ENCODE measurements at regions not wholly inside any gene's neighbourhood (a gene's known extent, or its start where the extent isn't known, plus 50 kb on each side); places are given as distances from the start of the nearest gene placed in this dataset.

DNA sequence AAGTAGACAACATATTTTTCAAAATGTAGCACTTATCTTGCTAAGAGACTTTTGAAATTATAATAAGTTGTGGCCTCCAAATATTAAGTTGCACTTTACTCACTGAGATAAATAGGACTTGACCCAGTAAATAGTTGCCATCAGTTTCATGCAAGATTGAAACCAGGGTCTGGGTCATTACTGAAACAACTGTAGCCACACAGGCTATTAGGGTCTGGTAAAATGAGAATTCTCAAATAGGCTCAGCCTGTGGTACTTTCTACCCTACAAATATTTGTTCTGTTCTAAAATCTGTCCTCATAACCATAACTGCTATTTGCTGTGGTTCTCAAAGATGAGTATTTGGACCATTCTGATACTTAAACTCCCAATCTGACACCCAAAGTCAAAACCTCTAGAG is 115.4 kb upstream of the STK17B start:
- TF ChIP-seq, protein P1, sequence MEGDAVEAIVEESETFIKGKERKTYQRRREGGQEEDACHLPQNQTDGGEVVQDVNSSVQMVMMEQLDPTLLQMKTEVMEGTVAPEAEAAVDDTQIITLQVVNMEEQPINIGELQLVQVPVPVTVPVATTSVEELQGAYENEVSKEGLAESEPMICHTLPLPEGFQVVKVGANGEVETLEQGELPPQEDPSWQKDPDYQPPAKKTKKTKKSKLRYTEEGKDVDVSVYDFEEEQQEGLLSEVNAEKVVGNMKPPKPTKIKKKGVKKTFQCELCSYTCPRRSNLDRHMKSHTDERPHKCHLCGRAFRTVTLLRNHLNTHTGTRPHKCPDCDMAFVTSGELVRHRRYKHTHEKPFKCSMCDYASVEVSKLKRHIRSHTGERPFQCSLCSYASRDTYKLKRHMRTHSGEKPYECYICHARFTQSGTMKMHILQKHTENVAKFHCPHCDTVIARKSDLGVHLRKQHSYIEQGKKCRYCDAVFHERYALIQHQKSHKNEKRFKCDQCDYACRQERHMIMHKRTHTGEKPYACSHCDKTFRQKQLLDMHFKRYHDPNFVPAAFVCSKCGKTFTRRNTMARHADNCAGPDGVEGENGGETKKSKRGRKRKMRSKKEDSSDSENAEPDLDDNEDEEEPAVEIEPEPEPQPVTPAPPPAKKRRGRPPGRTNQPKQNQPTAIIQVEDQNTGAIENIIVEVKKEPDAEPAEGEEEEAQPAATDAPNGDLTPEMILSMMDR (IDR thresholded peaks at IDR 0.05), result no peak
- DNase-seq (no peak), ATAC-seq (ENCODE audit: low read depth) (no peak)
- Histone ChIP-seq H3K4me2 (replicated peaks; ENCODE audit: low read depth, low read length, poor library complexity, severe bottlenecking) (no peak overlapping the region), H3K9me3 (ENCODE audit: control extremely low read depth in 1 of 3, control insufficient read depth in 2 of 3, insufficient read depth in 1 of 3, low read length in 2 of 3) (peaks cover 0 to 1% (median 0%) of the 10 kb centered on the region in 3 donors), H3K4me1 (ENCODE audit: control insufficient read depth in 2 of 2, insufficient read depth in 2 of 2, low read length in 2 of 2) (peaks cover 38 to 45% of the 10 kb centered on the region in 2 donors), H3K27me3 (replicated peaks in 1 of 4; ENCODE audit: control extremely low read depth in 1 of 4, control insufficient read depth in 3 of 4, insufficient read depth in 4 of 4, low read length in 3 of 4) (no peaks in the 10 kb centered on the region), H4K20me1 (ENCODE audit: control insufficient read depth, insufficient read depth, low read length, poor library complexity, severe bottlenecking) (no peaks in the 10 kb centered on the region), H3K27ac (ENCODE audit: low read length in 2 of 2) (no peak overlapping the region), H3K9ac (ENCODE audit: low read length) (no peak overlapping the region), H3K79me2 (ENCODE audit: control insufficient read depth, insufficient read depth, low read length) (peaks cover 23% of the 10 kb centered on the region), H2AFZ (ENCODE audit: insufficient read depth, low read depth, low read length, poor library complexity, severe bottlenecking) (no peak overlapping the region), H3K36me3 (replicated peaks in 1 of 2; ENCODE audit: control extremely low read depth in 1 of 2, control insufficient read depth in 1 of 2, extremely low read depth in 1 of 2, insufficient read depth in 2 of 2, low read length in 1 of 2) (no peaks in the 10 kb centered on the region), H3K4me3 (ENCODE audit: control extremely low read depth in 1 of 5, extremely low read depth in 1 of 5, insufficient read depth in 1 of 5, low read depth in 2 of 5, low read length in 4 of 5) (no peak overlapping the region)
- Mint-ChIP-seq H3K4me3 (no peak overlapping the region), H3K27me3 (no peaks in the 10 kb centered on the region), H3K4me1 (peaks cover 55% of the 10 kb centered on the region), H3K9me3 (ENCODE audit: insufficient read depth) (no peaks in the 10 kb centered on the region), H3K27ac (no peak overlapping the region)
- intact Hi-C loops (cut with micrococcal nuclease), result no loop called here
- ChIA-PET CTCF (interaction anchor here (0.6 to 1.1 kb wide), 3 partner anchors 11 to 209 kb away, joined by 3 to 4 read pairs (median 3); no protein-coding TSS in a partner anchor), POLR2A (no interaction called here)

GRCh38 chr2:196287523-196287922 is 116.1 kb upstream of the STK17B start:
- H3K27ac Mint-ChIP-seq, result peak overlapping the region; percentile 7
- intact Hi-C loops (cut with micrococcal nuclease), result no loop called here

More at GRCh38 chr2:196287523-196287922, 116.1 kb upstream of the STK17B start:
- POLR2A ChIA-PET, result no interaction called here
- Histone ChIP-seq H3K4me3 (ENCODE audit: control extremely low read depth in 1 of 5, extremely low read depth in 1 of 5, insufficient read depth in 1 of 5, low read depth in 2 of 5, low read length in 4 of 5) (no peak overlapping the region), H3K9ac (ENCODE audit: low read length) (no peak overlapping the region), H4K20me1 (ENCODE audit: control insufficient read depth, insufficient read depth, low read length, poor library complexity, severe bottlenecking) (no peaks in the 10 kb centered on the region), H3K36me3 (replicated peaks in 1 of 2; ENCODE audit: control extremely low read depth in 1 of 2, control insufficient read depth in 1 of 2, extremely low read depth in 1 of 2, insufficient read depth in 2 of 2, low read length in 1 of 2) (no peaks in the 10 kb centered on the region), H3K4me2 (replicated peaks; ENCODE audit: low read depth, low read length, poor library complexity, severe bottlenecking) (peak overlapping the region; percentile 55), H3K9me3 (ENCODE audit: control extremely low read depth in 1 of 3, control insufficient read depth in 2 of 3, insufficient read depth in 1 of 3, low read length in 2 of 3) (peaks cover 0 to 1% (median 0%) of the 10 kb centered on the region in 3 donors), H3K79me2 (ENCODE audit: control insufficient read depth, insufficient read depth, low read length) (peaks cover 20% of the 10 kb centered on the region), H3K27me3 (replicated peaks in 1 of 4; ENCODE audit: control extremely low read depth in 1 of 4, control insufficient read depth in 3 of 4, insufficient read depth in 4 of 4, low read length in 3 of 4) (no peaks in the 10 kb centered on the region), H3K4me1 (ENCODE audit: control insufficient read depth in 2 of 2, insufficient read depth in 2 of 2, low read length in 2 of 2) (peaks cover 45 to 52% of the 10 kb centered on the region in 2 donors), H2AFZ (ENCODE audit: insufficient read depth, low read depth, low read length, poor library complexity, severe bottlenecking) (no peak overlapping the region), H3K27ac (ENCODE audit: low read length in 2 of 2) (no peak overlapping the region)
- Mint-ChIP-seq H3K9me3 (ENCODE audit: insufficient read depth) (no peaks in the 10 kb centered on the region), H3K4me3 (no peak overlapping the region), H3K27me3 (no peaks in the 10 kb centered on the region), H3K4me1 (peaks cover 62% of the 10 kb centered on the region)
- DNase-seq (no peak), ATAC-seq (ENCODE audit: low read depth) (no peak)
- CTCF ChIA-PET, result interaction anchor here (0.6 to 1.1 kb wide), 2 partner anchors 57 to 209 kb away, joined by 3 read pairs; no protein-coding TSS in a partner anchor
- WGBS (ENCODE audit: insufficient coverage), result 78% methylated on average over 1 of the region's 1 CpG
- TF ChIP-seq EZH2 (IDR thresholded peaks at IDR 0.05; ENCODE audit: borderline replicate concordance, insufficient read depth, low read depth, low read length, poor library complexity, severe bottlenecking), result no peak
- TF ChIP-seq, protein P1 (IDR thresholded peaks at IDR 0.05), result no peak
